Suprapubic skin (tissue), 4 donors: ENCODE measurements at regions not wholly inside any gene's neighbourhood (a gene's known extent, or its start where the extent isn't known, plus 50 kb on each side); places are given as distances from the start of the nearest gene placed in this dataset.

ENCODE experiments used
- DNase-seq, 2 donors: peaks; one replicate each; pipeline ENCODE4 v3.0.0-alpha.2; 2019; ENCODE audit warnings: low spot score in 2 of 2
- H3K27ac ChIP-seq: fragments of 200-600 bp; sonication (generic); one replicate; pipeline ENCODE4 v1.5.1; 2019
- H3K27me3 ChIP-seq: fragments of 200-600 bp; sonication (generic); one replicate; pipeline ENCODE4 v1.5.1; 2019
- H3K36me3 ChIP-seq: fragments of 200-600 bp; sonication (generic); one replicate; pipeline ENCODE4 v1.5.1; 2019
- H3K4me1 ChIP-seq: fragments of 200-600 bp; sonication (generic); one replicate; pipeline ENCODE4 v1.5.1; 2019
- H3K4me3 ChIP-seq: fragments of 200-600 bp; sonication (generic); one replicate; pipeline ENCODE4 v1.5.1; 2019; ENCODE audit warnings: mild to moderate bottlenecking
- H3K9me3 ChIP-seq: fragments of 200-600 bp; sonication (generic); one replicate; pipeline ENCODE4 v1.5.1; 2019
- CTCF ChIP-seq, 2 donors: fragments of 200-600 bp in 1 of 2; fragments of 450-650 bp in 1 of 2; sonication (generic) in 1 of 2; IDR thresholded peaks; one replicate each; pipeline ENCODE4 v1.5.1; 2016 to 2019; ENCODE audit warnings: antibody characterized with exemption in 2 of 2, mild to moderate bottlenecking in 1 of 2, moderate library complexity in 1 of 2
- EP300 ChIP-seq: sonication (generic); formaldehyde crosslinking; IDR thresholded peaks from one replicate; pipeline ENCODE4 v1.6.1; 2017; ENCODE audit warnings: antibody characterized with exemption
- POLR2A ChIP-seq, 2 donors: fragments of 450-650 bp; IDR thresholded peaks; one replicate each; pipeline ENCODE4 v1.6.1; 2017; ENCODE audit warnings: antibody characterized with exemption in 2 of 2, mild to moderate bottlenecking in 2 of 2, moderate library complexity in 2 of 2
- POLR2AphosphoS5 ChIP-seq, 3 donors: sonication (generic); formaldehyde crosslinking; IDR thresholded peaks; one replicate each; pipeline ENCODE4 v1.6.1; 2017; ENCODE audit warnings: antibody characterized with exemption in 3 of 3
- WGBS: methylation state at CpG from one replicate; pipeline ENCODE4 v1.1.5; 2018; 5-methylcytosine and 5-hydroxymethylcytosine counted together

- no peak for TF ChIP-seq CTCF (IDR thresholded peaks at IDR 0.05)
- no peak for TF ChIP-seq EP300
- no peak for TF ChIP-seq POLR2A (IDR thresholded peaks at IDR 0.05)
- no peak for TF ChIP-seq POLR2AphosphoS5 (IDR thresholded peaks at IDR 0.05)
- Histone ChIP-seq H3K4me3 (no peak overlapping the region), H3K9me3 (no peaks in the 10 kb centered on the region), H3K4me1 (no peaks in the 10 kb centered on the region), H3K27me3 (no peaks in the 10 kb centered on the region), H3K27ac (no peak overlapping the region), H3K36me3 (no peaks in the 10 kb centered on the region)
- 80% methylated on average over 4 of the region's 4 CpGs for WGBS
- no peak for DNase-seq
These were observed 234.1 kb downstream of the OTOR start for GRCh38 chr20:16982091-16982726.

GRCh38 chr20:16984481-16984880 lies 236.3 kb downstream of the OTOR start:
- no peak for TF ChIP-seq POLR2A (IDR thresholded peaks at IDR 0.05)
- TF ChIP-seq POLR2AphosphoS5 (IDR thresholded peaks at IDR 0.05): no peak
- TF ChIP-seq CTCF (IDR thresholded peaks at IDR 0.05): no peak
- no peak for TF ChIP-seq EP300
- Histone ChIP-seq H3K9me3 (no peaks in the 10 kb centered on the region), H3K27me3 (no peaks in the 10 kb centered on the region), H3K4me1 (no peaks in the 10 kb centered on the region), H3K27ac (no peak overlapping the region), H3K36me3 (no peaks in the 10 kb centered on the region), H3K4me3 (no peak overlapping the region)
- DNase-seq: no peak

GRCh38 chr20:17003170-17003870 lies 223.5 kb upstream of the PCSK2 start:
- DNase-seq: no peak
- H3K4me1 ChIP-seq: no peaks in the 10 kb centered on the region
- no peak overlapping the region for H3K4me3 ChIP-seq
- H3K36me3 ChIP-seq: no peaks in the 10 kb centered on the region
- H3K27ac ChIP-seq: no peak overlapping the region
- TF ChIP-seq POLR2A (IDR thresholded peaks at IDR 0.05): no peak
- TF ChIP-seq EP300: no peak
- TF ChIP-seq CTCF (IDR thresholded peaks at IDR 0.05): no peak
- no peak for TF ChIP-seq POLR2AphosphoS5 (IDR thresholded peaks at IDR 0.05)
- WGBS: 72% methylated on average over 7 of the region's 7 CpGs
- H3K9me3 ChIP-seq: no peaks in the 10 kb centered on the region
- H3K27me3 ChIP-seq: no peaks in the 10 kb centered on the region

- H3K27ac ChIP-seq: no peak overlapping the region
- 48% methylated on average over 1 of the region's 1 CpG for WGBS
These were observed 216.7 kb upstream of the PCSK2 start for GRCh38 chr20:17010181-17010580.

More at GRCh38 chr20:17010181-17010580, 216.7 kb upstream of the PCSK2 start:
- no peaks in the 10 kb centered on the region for H3K4me1 ChIP-seq
- DNase-seq: no peak
- H3K27me3 ChIP-seq: no peaks in the 10 kb centered on the region
- no peaks in the 10 kb centered on the region for H3K9me3 ChIP-seq
- H3K4me3 ChIP-seq: no peak overlapping the region
- TF ChIP-seq EP300 (no peak), POLR2AphosphoS5 (IDR thresholded peaks at IDR 0.05) (no peak), POLR2A (IDR thresholded peaks at IDR 0.05) (no peak), CTCF (IDR thresholded peaks at IDR 0.05) (no peak)
- no peaks in the 10 kb centered on the region for H3K36me3 ChIP-seq
